ENCODE measurements at regions not wholly inside any gene's neighbourhood (a gene's known extent, or its start where the extent isn't known, plus 50 kb on each side); places are given as distances from the start of the nearest gene placed in this dataset.

GRCh38 chr11:25990406-25990805, 341.5 kb upstream of the ANO3 start:
- H3K27ac ChIP-seq (ENCODE audit: low read depth) = no peak overlapping the region
- H3K4me3 Mint-ChIP-seq = no peak overlapping the region
- H3K4me1 Mint-ChIP-seq = no peaks in the 10 kb centered on the region
- no peaks in the 10 kb centered on the region for H3F3A ChIP-seq (replicated peaks; ENCODE audit: low read depth)
- ATAC-seq (no peak), DNase-seq (ENCODE audit: low spot score) (no peak)
- H3K27me3 Mint-ChIP-seq (ENCODE audit: insufficient read depth, low read depth, poor library complexity) = no peaks in the 10 kb centered on the region
- H3K27me3 ChIP-seq (ENCODE audit: insufficient read depth) = no peaks in the 10 kb centered on the region
- H3K9me3 Mint-ChIP-seq = no peaks in the 10 kb centered on the region
- H3K36me3 Mint-ChIP-seq (ENCODE audit: low read depth) = no peaks in the 10 kb centered on the region
- H4K20me1 ChIP-seq (replicated peaks; ENCODE audit: insufficient read depth) = no peaks in the 10 kb centered on the region
- no peaks in the 10 kb centered on the region for H3K79me2 ChIP-seq (replicated peaks; ENCODE audit: insufficient read depth)
- H3K4me1 ChIP-seq (ENCODE audit: insufficient read depth) = no peaks in the 10 kb centered on the region
- H3K4me3 ChIP-seq = no peak overlapping the region
- no peak overlapping the region for H3K4me2 ChIP-seq
- no peak overlapping the region for H3K27ac Mint-ChIP-seq
- no peak overlapping the region for H2AFZ ChIP-seq
- TF ChIP-seq, protein P1, sequence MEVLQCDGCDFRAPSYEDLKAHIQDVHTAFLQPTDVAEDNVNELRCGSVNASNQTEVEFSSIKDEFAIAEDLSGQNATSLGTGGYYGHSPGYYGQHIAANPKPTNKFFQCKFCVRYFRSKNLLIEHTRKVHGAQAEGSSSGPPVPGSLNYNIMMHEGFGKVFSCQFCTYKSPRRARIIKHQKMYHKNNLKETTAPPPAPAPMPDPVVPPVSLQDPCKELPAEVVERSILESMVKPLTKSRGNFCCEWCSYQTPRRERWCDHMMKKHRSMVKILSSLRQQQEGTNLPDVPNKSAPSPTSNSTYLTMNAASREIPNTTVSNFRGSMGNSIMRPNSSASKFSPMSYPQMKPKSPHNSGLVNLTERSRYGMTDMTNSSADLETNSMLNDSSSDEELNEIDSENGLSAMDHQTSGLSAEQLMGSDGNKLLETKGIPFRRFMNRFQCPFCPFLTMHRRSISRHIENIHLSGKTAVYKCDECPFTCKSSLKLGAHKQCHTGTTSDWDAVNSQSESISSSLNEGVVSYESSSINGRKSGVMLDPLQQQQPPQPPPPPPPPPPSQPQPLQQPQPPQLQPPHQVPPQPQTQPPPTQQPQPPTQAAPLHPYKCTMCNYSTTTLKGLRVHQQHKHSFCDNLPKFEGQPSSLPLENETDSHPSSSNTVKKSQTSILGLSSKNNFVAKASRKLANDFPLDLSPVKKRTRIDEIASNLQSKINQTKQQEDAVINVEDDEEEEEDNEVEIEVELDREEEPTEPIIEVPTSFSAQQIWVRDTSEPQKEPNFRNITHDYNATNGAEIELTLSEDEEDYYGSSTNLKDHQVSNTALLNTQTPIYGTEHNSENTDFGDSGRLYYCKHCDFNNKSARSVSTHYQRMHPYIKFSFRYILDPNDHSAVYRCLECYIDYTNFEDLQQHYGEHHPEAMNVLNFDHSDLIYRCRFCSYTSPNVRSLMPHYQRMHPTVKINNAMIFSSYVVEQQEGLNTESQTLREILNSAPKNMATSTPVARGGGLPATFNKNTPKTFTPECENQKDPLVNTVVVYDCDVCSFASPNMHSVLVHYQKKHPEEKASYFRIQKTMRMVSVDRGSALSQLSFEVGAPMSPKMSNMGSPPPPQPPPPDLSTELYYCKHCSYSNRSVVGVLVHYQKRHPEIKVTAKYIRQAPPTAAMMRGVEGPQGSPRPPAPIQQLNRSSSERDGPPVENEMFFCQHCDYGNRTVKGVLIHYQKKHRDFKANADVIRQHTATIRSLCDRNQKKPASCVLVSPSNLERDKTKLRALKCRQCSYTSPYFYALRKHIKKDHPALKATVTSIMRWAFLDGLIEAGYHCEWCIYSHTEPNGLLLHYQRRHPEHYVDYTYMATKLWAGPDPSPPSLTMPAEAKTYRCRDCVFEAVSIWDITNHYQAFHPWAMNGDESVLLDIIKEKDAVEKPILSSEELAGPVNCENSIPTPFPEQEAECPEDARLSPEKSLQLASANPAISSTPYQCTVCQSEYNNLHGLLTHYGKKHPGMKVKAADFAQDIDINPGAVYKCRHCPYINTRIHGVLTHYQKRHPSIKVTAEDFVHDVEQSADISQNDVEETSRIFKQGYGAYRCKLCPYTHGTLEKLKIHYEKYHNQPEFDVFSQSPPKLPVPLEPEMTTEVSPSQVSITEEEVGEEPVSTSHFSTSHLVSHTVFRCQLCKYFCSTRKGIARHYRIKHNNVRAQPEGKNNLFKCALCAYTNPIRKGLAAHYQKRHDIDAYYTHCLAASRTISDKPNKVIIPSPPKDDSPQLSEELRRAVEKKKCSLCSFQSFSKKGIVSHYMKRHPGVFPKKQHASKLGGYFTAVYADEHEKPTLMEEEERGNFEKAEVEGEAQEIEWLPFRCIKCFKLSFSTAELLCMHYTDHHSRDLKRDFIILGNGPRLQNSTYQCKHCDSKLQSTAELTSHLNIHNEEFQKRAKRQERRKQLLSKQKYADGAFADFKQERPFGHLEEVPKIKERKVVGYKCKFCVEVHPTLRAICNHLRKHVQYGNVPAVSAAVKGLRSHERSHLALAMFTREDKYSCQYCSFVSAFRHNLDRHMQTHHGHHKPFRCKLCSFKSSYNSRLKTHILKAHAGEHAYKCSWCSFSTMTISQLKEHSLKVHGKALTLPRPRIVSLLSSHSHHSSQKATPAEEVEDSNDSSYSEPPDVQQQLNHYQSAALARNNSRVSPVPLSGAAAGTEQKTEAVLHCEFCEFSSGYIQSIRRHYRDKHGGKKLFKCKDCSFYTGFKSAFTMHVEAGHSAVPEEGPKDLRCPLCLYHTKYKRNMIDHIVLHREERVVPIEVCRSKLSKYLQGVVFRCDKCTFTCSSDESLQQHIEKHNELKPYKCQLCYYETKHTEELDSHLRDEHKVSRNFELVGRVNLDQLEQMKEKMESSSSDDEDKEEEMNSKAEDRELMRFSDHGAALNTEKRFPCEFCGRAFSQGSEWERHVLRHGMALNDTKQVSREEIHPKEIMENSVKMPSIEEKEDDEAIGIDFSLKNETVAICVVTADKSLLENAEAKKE (CRISPR knock-in tag; IDR thresholded peaks at IDR 0.05) = no peak
- no peak for TF ChIP-seq NANOG (IDR thresholded peaks at IDR 0.05; ENCODE audit: borderline replicate concordance)
- TF ChIP-seq EZH2phosphoT487 (IDR thresholded peaks at IDR 0.05; ENCODE audit: unreplicated experiment) = no peak
- TF ChIP-seq STAT1 (IDR thresholded peaks at IDR 0.05; ENCODE audit: unreplicated experiment) = no peak
- TF ChIP-seq ZNF331 (CRISPR knock-in tag; IDR thresholded peaks at IDR 0.05; ENCODE audit: low read depth) = no peak
- no peak for TF ChIP-seq ZNF114 (CRISPR knock-in tag; IDR thresholded peaks at IDR 0.05)
- no peak for TF ChIP-seq JUNB (IDR thresholded peaks at IDR 0.05; ENCODE audit: unreplicated experiment)
- TF ChIP-seq CTCF (conservative IDR thresholded peaks at IDR 0.05; ENCODE audit: low read depth in 2 of 2) = no peak
- TF ChIP-seq EZH2 (IDR thresholded peaks at IDR 0.05; ENCODE audit: low read depth, unreplicated experiment) = no peak
- TF ChIP-seq CREB1 (CRISPR knock-in tag; IDR thresholded peaks at IDR 0.05; ENCODE audit: low read depth) = no peak
- H3K36me3 ChIP-seq (ENCODE audit: insufficient read depth) = no peaks in the 10 kb centered on the region
- no peaks in the 10 kb centered on the region for H3K9me2 ChIP-seq (ENCODE audit: insufficient read depth)

Measured in GM23338 (cell line).